DND-41 (cell line): ENCODE measurements at regions not wholly inside any gene's neighbourhood (a gene's known extent, or its start where the extent isn't known, plus 50 kb on each side); places are given as distances from the start of the nearest gene placed in this dataset.

Experiments
- ATAC-seq: fragments of 200-7000 bp; cut with Tn5 transposase; 3 replicates; pipeline ENCODE4 v1.9.1; 2021; ENCODE audit warnings: low read depth; ENCODE audit not compliant: insufficient read depth
- DNase-seq: peaks from one replicate; pipeline ENCODE4 v3.0.0-alpha.2; 2020
- H2AFZ ChIP-seq: 2 replicates; pipeline ENCODE4 v1.6.0; 2012; ENCODE audit warnings: low read depth, low read length
- H3K27ac ChIP-seq: 2 replicates; pipeline ENCODE4 v1.5.1; 2012; ENCODE audit warnings: low read length, inconsistent platforms
- H3K27me3 ChIP-seq: fragments of 200-600 bp; sonication (generic); 2 replicates; pipeline ENCODE4 v1.6.0; 2012; ENCODE audit warnings: low read length, mild to moderate bottlenecking, inconsistent platforms; ENCODE audit not compliant: insufficient read depth, poor library complexity
- H3K36me3 ChIP-seq: 2 replicates; pipeline ENCODE4 v1.5.1; 2012; ENCODE audit warnings: low read length, inconsistent platforms; ENCODE audit not compliant: insufficient read depth
- H3K4me1 ChIP-seq: 2 replicates; pipeline ENCODE4 v1.5.1; 2012; ENCODE audit warnings: mild to moderate bottlenecking, low read length; ENCODE audit not compliant: insufficient read depth
- H3K4me2 ChIP-seq: 2 replicates; pipeline ENCODE4 v1.6.0; 2012; ENCODE audit warnings: mild to moderate bottlenecking, moderate library complexity, low read length, inconsistent platforms; ENCODE audit not compliant: insufficient read depth
- H3K4me3 ChIP-seq, 2 experiments: fragments of 200-600 bp in 1 of 2; shearing (Covaris generic) in 1 of 2; 2 replicates each; pipeline ENCODE4 v1.5.1; 2012 to 2016; ENCODE audit warnings: inconsistent platforms in 2 of 2, low read length in 2 of 2, mild to moderate bottlenecking in 2 of 2, low read depth in 1 of 2, moderate library complexity in 1 of 2
- H3K79me2 ChIP-seq: 2 replicates; pipeline ENCODE4 v1.6.0; 2012; ENCODE audit warnings: low read length, inconsistent platforms; ENCODE audit not compliant: insufficient read depth
- H3K9ac ChIP-seq: 2 replicates; pipeline ENCODE4 v1.6.0; 2012; ENCODE audit warnings: low read depth, mild to moderate bottlenecking, inconsistent platforms, low read length, moderate library complexity
- H3K9me3 ChIP-seq: 2 replicates; pipeline ENCODE4 v1.5.1; 2012; ENCODE audit warnings: low read length, moderate library complexity, mild to moderate bottlenecking, inconsistent platforms; ENCODE audit not compliant: insufficient read depth, severe bottlenecking
- H4K20me1 ChIP-seq: 2 replicates; pipeline ENCODE4 v1.6.0; 2012; ENCODE audit warnings: low read length; ENCODE audit not compliant: insufficient read depth
- CTCF ChIP-seq: IDR thresholded peaks from 2 replicates; pipeline ENCODE4 v1.5.1; 2012; ENCODE audit warnings: borderline replicate concordance, low read length, moderate library complexity, mild to moderate bottlenecking; ENCODE audit not compliant: poor library complexity, severe bottlenecking; ENCODE audit errors: extremely low read depth
- EZH2 ChIP-seq: IDR thresholded peaks from 3 replicates; pipeline ENCODE4 v1.6.1; 2012; ENCODE audit warnings: borderline replicate concordance, low read depth, mild to moderate bottlenecking, moderate library complexity, low read length, inconsistent platforms; ENCODE audit not compliant: severe bottlenecking

- H3K4me2 ChIP-seq = no peak overlapping the region
These were observed 85.2 kb upstream of the TMPRSS2 start for GRCh38 chr21:41593051-41593759.

GRCh38 chr21:41589620-41590175 lies 81.7 kb upstream of the TMPRSS2 start:
- DNase-seq (no peak), ATAC-seq (no peak)
- Histone ChIP-seq H4K20me1 (no peaks in the 10 kb centered on the region; the same call in 1 of the 2 replicates), H3K9me3 (no peaks in the 10 kb centered on the region), H2AFZ (no peak overlapping the region), H3K4me1 (no peaks in the 10 kb centered on the region), H3K4me2 (no peak overlapping the region), H3K27me3 (no peaks in the 10 kb centered on the region), H3K36me3 (no peaks in the 10 kb centered on the region), H3K27ac (no peak overlapping the region), H3K9ac (no peak overlapping the region), H3K79me2 (no peaks in the 10 kb centered on the region), H3K4me3 (no peak overlapping the region)
- no peak for TF ChIP-seq CTCF
- no peak for TF ChIP-seq EZH2

More at GRCh38 chr21:41593051-41593759, 85.2 kb upstream of the TMPRSS2 start:
- H4K20me1 ChIP-seq = no peaks in the 10 kb centered on the region
- DNase-seq (no peak), ATAC-seq (no peak)
- H3K36me3 ChIP-seq = no peaks in the 10 kb centered on the region
- no peak overlapping the region for H3K27ac ChIP-seq
- H3K27me3 ChIP-seq = no peaks in the 10 kb centered on the region
- H2AFZ ChIP-seq = no peak overlapping the region
- H3K4me3 ChIP-seq = no peak overlapping the region
- no peak overlapping the region for H3K9ac ChIP-seq
- H3K4me1 ChIP-seq = no peaks in the 10 kb centered on the region
- no peaks in the 10 kb centered on the region for H3K9me3 ChIP-seq
- no peaks in the 10 kb centered on the region for H3K79me2 ChIP-seq
- TF ChIP-seq CTCF = no peak
- TF ChIP-seq EZH2 = no peak

- H3K36me3 ChIP-seq = no peaks in the 10 kb centered on the region
- H2AFZ ChIP-seq = no peak overlapping the region
- H3K4me2 ChIP-seq = no peak overlapping the region
- ATAC-seq = no peak
- TF ChIP-seq EZH2 (no peak), CTCF (peak; percentile 51)
- DNase-seq = no peak
- no peak overlapping the region for H3K4me3 ChIP-seq
- H4K20me1 ChIP-seq = no peaks in the 10 kb centered on the region; the same call in 1 of the 2 replicates
- no peaks in the 10 kb centered on the region for H3K79me2 ChIP-seq
- H3K27ac ChIP-seq = no peak overlapping the region
- no peaks in the 10 kb centered on the region for H3K4me1 ChIP-seq
- no peaks in the 10 kb centered on the region for H3K9me3 ChIP-seq
- no peak overlapping the region for H3K9ac ChIP-seq
- no peaks in the 10 kb centered on the region for H3K27me3 ChIP-seq
These were observed 81.2 kb upstream of the TMPRSS2 start for GRCh38 chr21:41589131-41589530.
